Neural progenitor cell (in vitro differentiated cells): ENCODE measurements at regions not wholly inside any gene's neighbourhood (a gene's known extent, or its start where the extent isn't known, plus 50 kb on each side); places are given as distances from the start of the nearest gene placed in this dataset.

ENCODE experiments used
- DNase-seq: peaks from one replicate; pipeline ENCODE4 v3.0.0-alpha.2; 2016; ENCODE audit warnings: low spot score
- H2AFZ ChIP-seq: fragments of 200-600 bp; sonication (generic); replicated peaks from 2 replicates; pipeline ENCODE4 v1.6.1; 2016; ENCODE audit warnings: antibody characterized with exemption
- H3F3A ChIP-seq: fragments of 200-600 bp; sonication (generic); 2 replicates; pipeline ENCODE4 v1.6.1; 2016; ENCODE audit warnings: antibody characterized with exemption, low read depth
- H3K27ac ChIP-seq: fragments of 200-600 bp; sonication (generic); 2 replicates; pipeline ENCODE4 v1.5.1; 2016; ENCODE audit warnings: mild to moderate bottlenecking
- H3K27me3 ChIP-seq: fragments of 200-600 bp; sonication (generic); 2 replicates; pipeline ENCODE4 v1.6.1; 2016; ENCODE audit warnings: mild to moderate bottlenecking, moderate library complexity
- H3K36me3 ChIP-seq: fragments of 200-600 bp; sonication (generic); 2 replicates; pipeline ENCODE4 v1.5.1; 2016
- H3K4me1 ChIP-seq: fragments of 200-600 bp; sonication (generic); 2 replicates; pipeline ENCODE4 v1.6.1; 2016; ENCODE audit warnings: mixed run types
- H3K4me2 ChIP-seq: fragments of 200-600 bp; sonication (generic); 2 replicates; pipeline ENCODE4 v1.6.1; 2016
- H3K4me3 ChIP-seq: fragments of 200-600 bp; sonication (generic); 2 replicates; pipeline ENCODE4 v1.5.1; 2016
- H3K79me2 ChIP-seq: fragments of 200-600 bp; sonication (generic); 2 replicates; pipeline ENCODE4 v1.6.1; 2016; ENCODE audit warnings: low read depth
- H3K9ac ChIP-seq: fragments of 200-600 bp; sonication (generic); 2 replicates; pipeline ENCODE4 v1.6.1; 2016
- H3K9me3 ChIP-seq: fragments of 200-600 bp; sonication (generic); 2 replicates; pipeline ENCODE4 v1.5.1; 2016; ENCODE audit warnings: low read depth
- H4K20me1 ChIP-seq: fragments of 200-600 bp; sonication (generic); 2 replicates; pipeline ENCODE4 v1.6.1; 2016; ENCODE audit warnings: low read depth
- H3K27ac Mint-ChIP-seq: 3 replicates; pipeline ENCODE4 v1.8.0; 2021; ENCODE audit warnings: mixed read lengths
- H3K27me3 Mint-ChIP-seq: 2 replicates; pipeline ENCODE4 v1.8.0; 2022; ENCODE audit warnings: low read depth, mild to moderate bottlenecking, inconsistent platforms, moderate library complexity, mixed read lengths; ENCODE audit not compliant: insufficient read depth
- H3K36me3 Mint-ChIP-seq: 3 replicates; pipeline ENCODE4 v1.8.0; 2021; ENCODE audit warnings: mixed read lengths
- H3K4me1 Mint-ChIP-seq: 3 replicates; pipeline ENCODE4 v1.8.0; 2021; ENCODE audit warnings: mixed read lengths
- H3K4me3 Mint-ChIP-seq: 3 replicates; pipeline ENCODE4 v1.8.0; 2021; ENCODE audit warnings: mild to moderate bottlenecking, moderate library complexity, mixed read lengths
- H3K9me3 Mint-ChIP-seq: 3 replicates; pipeline ENCODE4 v1.8.0; 2020; ENCODE audit warnings: mixed read lengths
- EZH2 ChIP-seq: fragments of 200-600 bp; sonication (generic); IDR thresholded peaks from 2 replicates; pipeline ENCODE4 v1.6.1; 2017; ENCODE audit warnings: antibody characterized with exemption, mild to moderate bottlenecking, moderate library complexity
- EZH2phosphoT487 ChIP-seq: fragments of 200-600 bp; sonication (generic); IDR thresholded peaks from 2 replicates; pipeline ENCODE4 v1.6.1; 2017; ENCODE audit warnings: antibody characterized with exemption
- TF ChIP-seq, protein P1 (sequence below): fragments of 200-600 bp; sonication (generic); IDR thresholded peaks from 2 replicates; pipeline ENCODE4 v1.5.1; 2017; ENCODE audit warnings: antibody characterized with exemption, mild to moderate bottlenecking

DNA sequence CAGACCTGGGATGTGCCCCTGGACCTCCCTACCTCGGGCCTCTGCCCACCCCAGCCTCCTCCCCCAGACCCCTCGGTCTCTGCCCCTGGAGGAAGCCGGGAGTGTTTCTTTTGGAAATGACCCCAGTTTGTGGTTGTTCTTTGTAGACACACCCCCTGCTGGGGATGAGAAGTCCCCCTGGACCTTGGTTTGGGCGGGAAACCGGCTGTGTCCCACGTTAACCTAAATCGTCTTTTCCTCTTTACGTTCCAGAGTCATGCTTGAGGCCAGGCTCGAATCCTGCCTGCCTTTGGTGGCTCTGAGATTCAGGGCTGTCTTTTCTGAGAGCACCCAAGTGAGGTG lies 116.6 kb downstream of the METRNL start:
- peaks cover 10% of the 10 kb centered on the region for H3K9me3 Mint-ChIP-seq

DNA sequence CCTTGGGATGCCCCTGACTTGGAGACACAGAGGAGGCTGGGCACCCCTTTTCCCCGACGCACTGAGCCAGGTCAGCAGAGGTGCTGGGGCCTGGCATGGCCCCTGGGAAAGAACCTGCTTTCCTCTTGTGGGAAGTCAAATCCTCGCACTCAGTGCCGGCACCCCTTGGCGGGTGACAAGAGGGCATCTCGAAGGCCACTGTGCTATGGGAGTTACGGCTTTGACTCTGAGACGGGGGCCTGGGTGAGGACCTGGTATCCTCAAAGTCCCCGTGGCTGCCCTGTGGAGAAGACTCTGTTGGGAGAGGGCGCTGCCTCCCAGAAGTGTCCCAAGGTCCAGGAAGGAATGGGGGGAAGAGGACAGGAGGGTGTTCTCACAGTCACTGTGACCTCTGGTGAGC lies 117.0 kb downstream of the METRNL start:
- Histone ChIP-seq H3K79me2 (no peaks in the 10 kb centered on the region), H3K4me1 (no peaks in the 10 kb centered on the region), H3K27ac (no peak overlapping the region), H3K36me3 (no peaks in the 10 kb centered on the region), H3K27me3 (no peaks in the 10 kb centered on the region), H3K9ac (no peak overlapping the region), H3K9me3 (no peaks in the 10 kb centered on the region), H4K20me1 (no peaks in the 10 kb centered on the region), H2AFZ (no peak overlapping the region), H3K4me2 (no peak overlapping the region), H3K4me3 (no peak overlapping the region), H3F3A (no peaks in the 10 kb centered on the region)
- H3K36me3 Mint-ChIP-seq: no peaks in the 10 kb centered on the region
- peaks cover 10% of the 10 kb centered on the region for H3K9me3 Mint-ChIP-seq
- no peaks in the 10 kb centered on the region for H3K4me1 Mint-ChIP-seq
- H3K4me3 Mint-ChIP-seq: peak overlapping the region; percentile 38
- H3K27ac Mint-ChIP-seq: no peak overlapping the region
- H3K27me3 Mint-ChIP-seq: peaks cover 3% of the 10 kb centered on the region
- DNase-seq: no peak
- TF ChIP-seq EZH2phosphoT487 (no peak), EZH2 (no peak)
- TF ChIP-seq, protein P1, sequence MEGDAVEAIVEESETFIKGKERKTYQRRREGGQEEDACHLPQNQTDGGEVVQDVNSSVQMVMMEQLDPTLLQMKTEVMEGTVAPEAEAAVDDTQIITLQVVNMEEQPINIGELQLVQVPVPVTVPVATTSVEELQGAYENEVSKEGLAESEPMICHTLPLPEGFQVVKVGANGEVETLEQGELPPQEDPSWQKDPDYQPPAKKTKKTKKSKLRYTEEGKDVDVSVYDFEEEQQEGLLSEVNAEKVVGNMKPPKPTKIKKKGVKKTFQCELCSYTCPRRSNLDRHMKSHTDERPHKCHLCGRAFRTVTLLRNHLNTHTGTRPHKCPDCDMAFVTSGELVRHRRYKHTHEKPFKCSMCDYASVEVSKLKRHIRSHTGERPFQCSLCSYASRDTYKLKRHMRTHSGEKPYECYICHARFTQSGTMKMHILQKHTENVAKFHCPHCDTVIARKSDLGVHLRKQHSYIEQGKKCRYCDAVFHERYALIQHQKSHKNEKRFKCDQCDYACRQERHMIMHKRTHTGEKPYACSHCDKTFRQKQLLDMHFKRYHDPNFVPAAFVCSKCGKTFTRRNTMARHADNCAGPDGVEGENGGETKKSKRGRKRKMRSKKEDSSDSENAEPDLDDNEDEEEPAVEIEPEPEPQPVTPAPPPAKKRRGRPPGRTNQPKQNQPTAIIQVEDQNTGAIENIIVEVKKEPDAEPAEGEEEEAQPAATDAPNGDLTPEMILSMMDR: no peak

More for the DNA sequence above, 116.6 kb downstream of the METRNL start:
- H3K27ac Mint-ChIP-seq: no peak overlapping the region
- Histone ChIP-seq H3K4me2 (no peak overlapping the region), H3K9me3 (no peaks in the 10 kb centered on the region), H3K4me1 (no peaks in the 10 kb centered on the region), H2AFZ (no peak overlapping the region), H3K36me3 (no peaks in the 10 kb centered on the region), H3K79me2 (no peaks in the 10 kb centered on the region), H4K20me1 (no peaks in the 10 kb centered on the region), H3K9ac (no peak overlapping the region), H3K27me3 (no peaks in the 10 kb centered on the region), H3K27ac (no peak overlapping the region), H3F3A (no peaks in the 10 kb centered on the region), H3K4me3 (no peak overlapping the region)
- H3K27me3 Mint-ChIP-seq: peaks cover 4% of the 10 kb centered on the region
- H3K4me3 Mint-ChIP-seq: no peak overlapping the region
- TF ChIP-seq, protein P1: no peak
- TF ChIP-seq EZH2 (no peak), EZH2phosphoT487 (no peak)
- no peaks in the 10 kb centered on the region for H3K36me3 Mint-ChIP-seq
- DNase-seq: no peak
- no peaks in the 10 kb centered on the region for H3K4me1 Mint-ChIP-seq

DNA sequence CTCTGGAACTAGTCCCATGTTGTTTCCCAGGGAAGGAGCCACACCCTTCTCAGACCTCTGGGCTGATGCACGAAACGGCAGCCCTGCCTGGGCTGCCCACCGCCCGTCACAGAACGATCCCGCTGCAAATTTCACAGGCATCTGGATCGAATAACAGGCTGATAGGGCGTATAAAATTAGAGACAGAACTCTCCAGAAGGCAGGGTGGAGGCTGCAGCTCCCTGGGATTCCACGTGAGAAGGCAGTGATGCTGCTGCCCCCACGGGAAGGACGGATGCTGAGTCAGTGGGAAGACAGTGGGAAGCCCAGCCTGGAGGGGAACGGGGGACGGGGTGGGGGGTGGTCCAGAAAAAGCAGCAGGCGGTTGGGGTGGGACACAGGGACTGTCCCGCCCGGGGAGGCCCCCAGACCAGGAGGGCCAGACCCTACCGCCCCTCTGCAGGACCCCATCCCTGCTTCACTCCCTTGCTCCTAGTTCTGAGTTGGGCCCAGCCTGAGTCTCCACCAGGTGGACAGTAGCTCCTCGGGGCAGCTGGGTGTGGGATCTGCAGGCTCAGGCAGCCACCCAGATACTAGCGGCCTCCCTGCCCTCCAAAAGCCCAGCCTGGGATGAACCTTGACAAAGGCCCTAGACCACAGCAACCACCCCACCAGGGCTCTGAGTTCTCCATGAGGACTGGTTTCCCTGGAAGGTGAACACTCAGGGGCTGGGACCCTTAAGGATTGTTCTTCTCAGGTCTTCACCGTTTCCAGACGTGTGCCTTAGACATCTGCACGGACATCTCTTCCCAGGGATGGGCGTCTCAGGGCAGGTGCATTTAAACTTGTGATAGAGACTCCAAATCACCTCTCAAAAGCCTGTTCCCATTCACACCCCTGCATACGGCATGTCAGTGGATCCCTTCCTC lies 117.8 kb downstream of the METRNL start:
- no peaks in the 10 kb centered on the region for H3K4me1 Mint-ChIP-seq
- Histone ChIP-seq H3K4me2 (no peak overlapping the region), H3K27me3 (no peaks in the 10 kb centered on the region), H3K79me2 (no peaks in the 10 kb centered on the region), H3K4me3 (no peak overlapping the region), H2AFZ (no peak overlapping the region), H3K27ac (no peak overlapping the region), H4K20me1 (no peaks in the 10 kb centered on the region), H3K36me3 (no peaks in the 10 kb centered on the region), H3K9me3 (no peaks in the 10 kb centered on the region), H3F3A (no peaks in the 10 kb centered on the region), H3K9ac (no peak overlapping the region), H3K4me1 (no peaks in the 10 kb centered on the region)
- H3K27me3 Mint-ChIP-seq: peaks cover 9% of the 10 kb centered on the region
- no peaks in the 10 kb centered on the region for H3K36me3 Mint-ChIP-seq
- H3K9me3 Mint-ChIP-seq: peaks cover 10% of the 10 kb centered on the region
- H3K27ac Mint-ChIP-seq: no peak overlapping the region
- DNase-seq: no peak
- no peak overlapping the region for H3K4me3 Mint-ChIP-seq
- TF ChIP-seq EZH2phosphoT487: no peak
- TF ChIP-seq EZH2: no peak
- TF ChIP-seq, protein P1: no peak
